ENCODE measurements at regions not wholly inside any gene's neighbourhood (a gene's known extent, or its start where the extent isn't known, plus 50 kb on each side); places are given as distances from the start of the nearest gene placed in this dataset.

GRCh38 chr19:28424662-28425045, 788.3 kb downstream of the UQCRFS1 start:
- DNase-seq, result no peak

DNA sequence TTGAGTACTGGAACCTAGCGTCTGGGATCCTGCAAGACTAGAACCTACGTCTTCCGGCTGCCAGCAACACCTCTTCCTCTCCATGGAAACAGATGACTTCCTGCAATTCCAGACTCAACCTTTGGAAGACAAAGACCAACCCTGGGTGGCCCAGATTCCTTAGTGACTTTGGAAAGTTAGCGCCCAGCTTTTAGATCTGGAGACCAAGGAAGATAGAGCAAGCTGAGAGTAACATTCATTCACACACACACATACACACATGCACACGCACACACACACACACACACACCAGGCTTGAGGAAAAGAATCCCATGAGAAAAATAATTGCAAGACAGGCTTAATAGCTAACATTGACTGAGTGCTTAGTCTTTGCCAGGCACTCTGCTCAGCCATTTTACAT, 788.9 kb downstream of the UQCRFS1 start:
- DNase-seq, result no peak

DNA sequence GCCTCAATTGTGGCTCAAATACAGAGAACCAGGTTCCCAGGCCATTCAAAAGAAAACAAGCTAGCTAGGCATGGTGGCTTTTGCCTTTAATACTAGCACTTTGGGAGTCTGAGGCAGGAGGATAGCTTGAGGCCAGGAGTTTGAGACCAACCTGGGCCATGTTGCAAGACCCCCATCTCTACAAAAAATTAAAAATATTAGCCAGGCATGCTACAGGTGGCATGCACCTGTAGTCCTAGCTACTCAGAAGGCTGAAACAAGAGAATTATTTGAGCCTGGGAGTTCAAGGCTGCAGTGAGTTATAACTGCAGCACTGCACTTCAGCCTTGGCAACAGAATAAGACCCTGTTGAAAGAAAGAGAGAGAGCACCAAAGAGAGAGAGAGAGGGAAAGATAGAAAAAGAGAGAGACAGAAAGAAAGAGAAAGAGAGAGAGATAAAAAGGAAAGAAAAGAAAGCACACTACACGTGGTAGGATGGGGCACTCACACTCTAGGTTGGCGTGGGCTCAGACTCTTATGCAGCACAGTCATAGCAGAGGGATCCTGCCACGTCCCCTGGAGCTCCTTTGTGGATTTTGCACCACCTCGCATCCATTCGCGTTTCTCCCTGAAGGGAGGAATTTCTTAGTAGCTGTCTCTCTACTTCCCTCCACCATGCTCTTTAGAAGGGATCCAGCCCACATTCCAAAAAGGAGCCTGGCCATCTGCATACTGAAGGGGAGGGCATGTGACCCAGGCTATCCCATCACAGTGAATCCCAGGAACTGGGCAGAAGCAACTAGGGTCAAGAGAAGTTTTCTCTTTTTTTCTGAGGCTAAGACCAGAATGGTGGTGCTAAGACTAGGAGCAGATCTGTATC, 789.9 kb downstream of the UQCRFS1 start:
- no peak for DNase-seq

DNA sequence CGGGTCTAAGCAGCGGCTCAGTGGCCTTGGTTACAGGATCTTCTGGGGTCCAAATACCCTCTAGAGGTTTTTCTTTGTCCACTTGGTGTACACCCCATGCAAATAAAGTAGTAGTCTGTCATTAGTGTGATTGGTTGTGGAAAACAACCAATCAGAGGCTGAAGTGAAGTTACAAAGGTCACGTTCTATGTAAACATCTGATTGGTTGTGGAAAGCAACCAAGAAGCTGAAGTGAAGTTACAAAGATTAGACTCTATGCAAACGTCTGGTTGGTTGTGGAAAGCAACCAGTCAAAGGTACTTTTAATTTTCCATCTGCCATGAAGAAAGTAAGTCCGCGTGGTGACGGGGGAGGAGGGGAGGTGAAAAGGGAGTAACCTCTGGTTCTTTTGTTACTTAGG, 790.9 kb downstream of the UQCRFS1 start:
- no peak for DNase-seq

DNA sequence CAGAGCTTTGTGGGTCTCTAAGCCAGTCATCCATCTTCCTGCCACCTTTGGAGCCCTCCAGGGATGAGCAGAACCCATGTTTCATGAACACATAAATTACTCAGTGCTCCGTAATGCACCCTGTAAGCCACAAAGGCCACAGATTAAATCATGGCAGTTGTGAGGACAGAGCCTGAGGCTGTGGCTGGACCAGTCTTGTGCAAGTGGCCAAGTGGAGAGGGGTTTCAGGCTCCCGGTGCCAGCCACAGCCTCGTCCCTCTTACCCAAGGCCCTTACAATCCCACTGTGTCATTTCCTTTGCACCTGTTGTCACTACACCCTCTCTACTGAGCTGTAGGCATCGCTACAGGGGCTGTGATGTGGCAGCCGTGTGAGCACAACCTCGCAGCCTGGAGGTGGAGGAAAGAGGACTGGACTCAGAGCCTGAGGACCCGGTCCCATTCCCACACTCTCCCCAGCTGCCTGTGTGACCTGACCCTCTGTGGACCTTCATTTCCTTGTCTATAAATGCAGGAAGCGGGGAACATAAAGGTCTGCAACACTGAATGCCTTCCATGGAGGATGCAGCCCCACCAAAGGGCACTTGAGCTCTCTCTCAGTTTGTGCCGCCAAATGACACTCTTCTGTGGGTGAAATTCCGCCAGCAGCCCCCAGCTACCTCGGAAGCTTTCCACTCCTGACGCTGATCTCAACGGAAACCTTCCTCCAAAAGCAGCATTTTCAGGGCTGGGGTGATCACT, 792.0 kb downstream of the UQCRFS1 start:
- DNase-seq, result no peak

DNA sequence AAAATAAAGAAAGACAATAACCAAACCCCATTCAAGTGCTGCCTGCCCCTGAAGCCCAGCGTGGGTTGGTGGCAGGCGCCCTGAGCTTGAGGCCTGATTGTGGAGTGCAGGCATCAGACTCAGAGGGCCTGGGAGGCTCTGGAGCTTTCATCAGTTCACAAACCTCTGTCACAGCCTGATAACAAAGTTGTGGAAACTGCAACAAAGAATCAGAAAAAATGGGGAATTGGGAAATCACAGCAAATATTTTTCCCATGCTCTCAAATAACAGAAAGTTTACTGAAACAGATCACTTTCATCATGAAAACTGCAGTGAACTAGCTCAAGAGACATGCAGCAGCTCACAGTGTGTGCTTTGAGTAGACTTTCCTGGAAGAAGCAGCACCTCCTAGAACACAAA, 793.6 kb downstream of the UQCRFS1 start:
- DNase-seq, result no peak

- no peak for DNase-seq
Measured at GRCh38 chr19:28417361-28417760, 795.6 kb downstream of the UQCRFS1 start.

- DNase-seq, result no peak
Measured at GRCh38 chr19:28416245-28416644, 796.7 kb downstream of the UQCRFS1 start.

DNA sequence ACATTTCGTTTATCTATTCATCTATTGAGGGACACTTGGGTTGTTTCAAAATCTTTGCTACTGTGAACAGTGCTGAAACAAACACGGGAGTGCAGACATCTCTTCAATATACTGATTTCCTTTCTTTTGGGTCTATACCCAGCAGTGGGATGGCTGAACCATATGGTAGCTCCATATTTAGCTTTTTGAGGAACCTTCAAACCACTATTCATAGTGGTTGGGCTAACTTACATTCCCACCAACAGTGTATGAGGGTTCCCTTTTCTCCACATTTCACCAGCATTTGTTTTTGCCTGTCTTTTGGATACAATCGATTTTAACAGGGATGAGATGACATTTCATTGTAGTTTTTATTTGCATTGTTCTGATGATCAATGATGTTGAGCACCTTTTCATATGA, 798.2 kb downstream of the UQCRFS1 start:
- no peak for DNase-seq

DNA sequence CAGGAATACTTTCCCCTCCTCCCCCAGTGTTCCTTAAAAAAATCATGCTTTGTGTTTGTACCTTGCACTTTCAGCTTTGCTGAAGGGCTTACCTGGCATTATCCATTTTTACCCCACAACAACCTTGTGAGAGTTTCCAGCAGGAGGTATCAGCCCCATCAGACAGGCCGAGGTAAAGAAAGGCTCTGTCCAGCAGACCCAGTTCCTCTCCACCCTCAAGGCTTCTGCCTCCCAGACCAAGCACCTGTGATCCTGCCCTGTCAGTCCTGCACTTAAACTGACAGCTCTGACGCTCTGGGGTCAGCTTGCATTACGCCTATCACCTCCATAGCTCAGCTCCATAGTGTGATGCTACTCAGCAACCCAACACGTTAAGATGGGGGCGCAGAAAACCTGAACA, 803.1 kb downstream of the UQCRFS1 start:
- no peak for DNase-seq

DNA sequence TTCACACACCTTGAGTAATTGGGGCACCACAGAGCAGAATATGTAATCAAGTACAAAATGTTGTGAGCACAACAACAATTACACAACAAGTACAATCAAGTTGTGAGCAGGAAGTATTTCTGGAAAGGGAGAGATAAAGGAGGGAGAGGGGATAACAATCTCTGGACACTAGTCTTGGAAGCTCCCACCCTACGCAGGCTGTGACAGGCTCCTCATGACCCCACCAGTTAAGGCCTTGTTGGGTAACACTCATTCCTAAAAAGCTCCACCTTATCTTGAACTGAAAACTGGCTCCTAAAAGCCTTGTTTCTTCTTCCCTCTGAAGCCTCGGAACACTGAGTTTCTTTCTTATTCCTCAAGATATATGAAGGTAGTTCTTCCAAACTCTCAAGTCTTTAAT, 806.0 kb downstream of the UQCRFS1 start:
- no peak for DNase-seq

DNA sequence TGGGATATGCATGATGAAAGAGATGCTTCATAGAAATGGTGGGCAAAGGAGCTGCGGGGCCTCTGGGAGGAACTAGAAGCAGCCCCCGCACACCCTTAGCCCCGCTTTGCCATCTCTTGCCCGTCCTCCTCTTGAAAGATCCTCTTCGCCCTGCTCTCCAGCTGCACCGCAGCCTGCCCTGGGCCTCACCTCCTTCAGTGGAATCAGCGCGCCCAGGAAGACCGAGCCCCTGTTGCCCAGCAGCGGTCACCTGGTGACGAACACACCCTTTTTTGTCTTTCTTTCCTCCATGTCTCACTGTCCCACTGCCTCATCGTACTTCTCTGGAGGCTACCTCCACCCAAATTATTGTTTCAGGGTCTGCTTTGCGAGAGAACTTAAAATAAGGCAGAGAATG, 807.6 kb downstream of the UQCRFS1 start:
- no peak for DNase-seq

DNA sequence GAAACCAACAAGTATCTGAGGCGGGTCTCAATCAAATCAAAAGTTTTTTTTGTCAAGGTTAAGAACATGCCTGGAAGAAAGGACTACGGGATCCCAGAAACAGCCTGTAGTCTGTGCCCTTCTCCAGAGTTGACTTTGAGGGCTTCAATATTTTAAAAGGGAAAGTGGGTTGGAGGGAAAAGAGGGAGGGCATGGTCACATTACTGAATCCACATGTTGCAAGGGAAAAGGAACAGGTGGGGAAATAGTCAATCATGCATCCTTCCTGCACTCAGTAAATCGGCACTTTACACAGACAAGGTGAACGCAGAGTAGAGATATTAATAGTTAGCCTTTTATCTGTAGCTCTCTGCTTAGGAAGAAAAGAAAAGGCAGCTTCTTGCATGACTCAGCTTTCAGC, 808.5 kb downstream of the UQCRFS1 start:
- no peak for DNase-seq

GRCh38 chr19:28403690-28404089, 809.3 kb downstream of the UQCRFS1 start:
- DNase-seq, result no peak

DNA sequence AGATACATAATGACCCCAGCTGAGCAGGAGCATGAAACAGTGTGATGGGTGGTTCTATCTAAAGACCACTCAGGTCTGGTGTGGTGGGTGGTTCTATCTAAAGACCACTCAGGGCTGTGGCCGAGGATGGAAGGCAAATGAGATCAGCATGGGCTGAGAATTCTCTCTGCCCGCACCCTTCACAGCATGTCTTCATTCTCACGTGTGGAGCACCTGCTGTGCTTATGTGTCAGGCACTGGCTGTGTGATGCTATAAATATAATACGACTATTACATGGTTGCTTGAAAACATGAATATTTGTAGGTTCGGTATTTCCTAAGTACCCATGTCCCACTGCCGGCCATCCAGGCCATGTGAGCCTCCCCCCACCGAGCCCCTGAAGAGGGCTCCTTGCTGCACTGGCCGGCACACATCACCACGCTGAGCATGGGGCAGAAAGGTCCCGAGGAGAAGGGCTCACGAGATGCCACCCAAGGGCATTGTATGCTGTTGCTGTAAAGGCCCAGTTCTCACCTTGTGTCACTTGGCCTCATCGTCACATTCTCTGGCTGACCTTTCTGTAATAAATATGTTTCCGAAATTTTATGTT, 810.2 kb downstream of the UQCRFS1 start:
- DNase-seq, result no peak

DNA sequence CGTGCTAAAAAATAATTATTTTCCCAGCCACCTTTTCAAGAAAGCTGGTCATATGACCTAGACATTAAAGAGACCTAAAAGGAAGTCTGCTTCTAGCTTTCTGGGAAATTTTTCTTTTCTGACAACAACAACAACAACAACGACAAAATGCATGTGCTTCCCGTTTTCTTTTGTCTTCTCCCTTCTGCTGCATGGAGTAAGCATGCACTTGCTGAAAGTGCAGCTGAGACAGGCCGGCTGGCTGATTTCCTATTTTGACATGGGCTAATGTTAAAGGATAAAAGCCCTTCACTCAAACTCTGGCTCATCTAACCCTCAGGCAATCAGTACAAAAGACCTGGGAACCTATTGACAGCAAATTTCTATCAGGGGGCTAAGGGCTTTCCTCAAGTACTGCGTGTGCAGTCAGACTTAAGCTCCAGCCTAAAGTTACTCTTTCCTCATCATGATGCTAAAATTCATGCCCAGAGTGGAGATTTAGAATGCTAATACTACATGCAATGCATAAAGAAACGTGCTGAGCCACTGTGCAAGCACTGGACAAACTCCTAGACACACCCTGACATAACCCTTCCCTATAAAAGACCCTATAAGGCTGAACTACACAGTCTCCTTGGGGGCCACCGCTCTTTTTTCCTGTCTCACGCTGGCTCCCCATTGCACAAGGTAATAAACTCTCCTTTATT, 811.1 kb downstream of the UQCRFS1 start:
- no peak for DNase-seq

DNA sequence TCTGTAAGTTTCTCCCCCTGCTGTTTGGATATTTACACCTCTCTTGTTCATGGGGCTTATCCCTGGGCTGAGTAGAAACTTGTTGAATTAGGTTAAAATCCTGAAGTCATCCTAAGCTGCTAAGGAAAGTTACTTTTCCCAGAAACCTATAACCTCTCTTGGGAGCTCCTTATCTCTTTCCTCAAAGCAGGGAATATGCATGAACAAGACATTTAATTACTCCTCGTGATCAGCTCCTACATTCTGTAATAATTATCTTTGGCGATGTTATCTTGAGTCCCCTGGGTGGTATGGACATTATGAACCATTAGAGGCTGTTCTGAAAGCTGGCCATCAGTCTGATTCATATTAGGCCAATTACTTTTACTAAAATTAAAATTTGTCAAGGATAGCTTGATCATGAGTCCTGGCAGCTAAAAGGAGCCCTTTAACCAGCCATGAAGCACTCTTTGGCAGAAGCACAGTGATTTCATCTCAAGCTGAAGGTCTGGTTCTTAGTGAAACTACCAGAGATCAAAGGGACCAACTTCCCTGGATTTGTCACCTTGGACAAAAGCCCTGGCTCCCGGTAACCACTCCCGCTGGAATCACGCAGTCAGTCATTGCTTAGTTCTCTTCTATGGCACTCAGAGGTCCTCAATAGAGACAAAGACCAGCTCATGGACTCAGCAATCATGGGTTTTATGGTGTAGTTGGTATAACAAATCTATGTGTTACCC, 811.8 kb downstream of the UQCRFS1 start:
- no peak for DNase-seq

GRCh38 chr19:28399187-28399586, 813.8 kb downstream of the UQCRFS1 start:
- DNase-seq, result no peak

DNA sequence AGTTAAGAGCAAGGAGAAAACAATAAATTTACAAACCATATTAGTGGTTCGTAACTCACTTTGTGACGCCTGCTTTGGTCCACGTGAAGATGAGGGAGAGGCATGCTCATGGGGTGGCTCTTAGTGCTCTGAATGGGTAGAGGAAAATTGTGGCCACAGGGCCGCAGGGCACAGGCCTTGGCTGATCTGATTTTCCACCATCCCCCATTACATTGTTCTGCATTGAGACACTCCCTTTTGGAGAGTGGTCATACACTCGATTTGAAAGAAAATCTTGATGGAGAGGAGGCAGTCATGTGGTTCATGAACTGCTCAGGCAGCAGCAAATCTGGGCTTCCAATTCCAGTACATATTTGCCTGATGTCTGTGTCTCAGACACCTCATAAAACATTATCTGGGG, 815.2 kb downstream of the UQCRFS1 start:
- no peak for DNase-seq

- no peak for DNase-seq
Measured at GRCh38 chr19:28397306-28397705, 815.6 kb downstream of the UQCRFS1 start.

- DNase-seq, result no peak
Measured at GRCh38 chr19:28396287-28396831, 816.6 kb downstream of the UQCRFS1 start.

DNA sequence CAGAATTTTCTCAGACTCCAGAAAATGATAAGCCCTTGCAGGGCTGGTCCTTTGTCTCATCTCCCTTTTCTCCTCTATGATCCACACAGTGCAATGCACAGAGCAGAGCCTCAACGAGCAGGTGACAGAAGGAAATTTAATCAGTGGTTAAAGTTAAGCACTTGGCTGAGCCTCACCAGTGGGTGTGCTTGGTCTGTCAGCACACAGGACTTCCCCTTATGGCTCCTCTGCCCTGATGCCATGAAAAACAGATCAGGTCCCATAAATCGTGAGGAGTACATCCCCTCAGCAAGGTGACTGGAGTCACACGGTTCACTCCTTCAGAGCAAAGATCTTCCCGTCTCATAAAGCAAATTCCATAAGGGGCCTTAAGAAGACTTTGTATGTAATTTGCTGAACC, 818.2 kb downstream of the UQCRFS1 start:
- no peak for DNase-seq
